ENCODE measurements at regions not wholly inside any gene's neighbourhood (a gene's known extent, or its start where the extent isn't known, plus 50 kb on each side); places are given as distances from the start of the nearest gene placed in this dataset.

DNA sequence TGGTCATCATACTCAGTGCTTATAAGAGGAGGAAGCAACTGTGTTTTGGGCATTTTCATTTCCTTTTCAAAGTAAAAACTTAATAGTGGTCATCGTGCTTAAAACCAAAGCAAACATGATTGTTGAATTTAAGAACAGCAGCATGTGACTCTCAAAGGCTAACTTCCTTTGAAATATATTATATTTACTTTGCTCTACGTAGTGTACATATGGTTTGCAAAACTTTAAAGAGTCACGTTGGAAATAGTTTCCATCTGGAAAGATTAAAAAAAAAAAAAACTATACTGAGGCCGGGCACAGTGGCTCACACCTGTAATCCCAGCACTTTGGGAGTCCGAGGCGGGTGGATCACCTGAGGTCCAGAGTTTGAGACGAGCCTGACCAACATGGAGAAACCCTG, 367.9 kb upstream of the BCHE start:
- Histone ChIP-seq H3K4me3 (no peak overlapping the region), H3K9me3 (ENCODE audit: low read depth) (no peaks in the 10 kb centered on the region), H3K27ac (no peak overlapping the region), H3K27me3 (replicated peaks; ENCODE audit: insufficient read depth) (no peaks in the 10 kb centered on the region), H3K79me2 (ENCODE audit: insufficient read depth) (no peaks in the 10 kb centered on the region), H3K4me2 (ENCODE audit: unreplicated experiment) (no peak overlapping the region), H2AFZ (no peak overlapping the region), H3K9me2 (ENCODE audit: insufficient read depth) (no peaks in the 10 kb centered on the region), H3K36me3 (ENCODE audit: low read depth) (no peaks in the 10 kb centered on the region), H3K4me1 (ENCODE audit: insufficient read depth) (no peaks in the 10 kb centered on the region), H3F3A (ENCODE audit: insufficient read depth) (no peaks in the 10 kb centered on the region), H3K9ac (no peak overlapping the region), H4K20me1 (ENCODE audit: insufficient read depth) (no peaks in the 10 kb centered on the region)
- DNase-seq: no peak
- WGBS, 2 experiments (ENCODE audit: low coverage in 1 of 2, low lambda C conversion rate in 2 of 2, missing lambda C conversion rate in 2 of 2): 4 to 8% methylated on average over 7 of the region's 7 CpGs
- in situ Hi-C loops (cut with MboI): no loop called here
- no peak for TF ChIP-seq EZH2phosphoT487 (IDR thresholded peaks at IDR 0.05; ENCODE audit: insufficient read depth, low read depth)
- no peak for TF ChIP-seq EZH2 (IDR thresholded peaks at IDR 0.05; ENCODE audit: insufficient read depth, poor library complexity, severe bottlenecking)

DNA sequence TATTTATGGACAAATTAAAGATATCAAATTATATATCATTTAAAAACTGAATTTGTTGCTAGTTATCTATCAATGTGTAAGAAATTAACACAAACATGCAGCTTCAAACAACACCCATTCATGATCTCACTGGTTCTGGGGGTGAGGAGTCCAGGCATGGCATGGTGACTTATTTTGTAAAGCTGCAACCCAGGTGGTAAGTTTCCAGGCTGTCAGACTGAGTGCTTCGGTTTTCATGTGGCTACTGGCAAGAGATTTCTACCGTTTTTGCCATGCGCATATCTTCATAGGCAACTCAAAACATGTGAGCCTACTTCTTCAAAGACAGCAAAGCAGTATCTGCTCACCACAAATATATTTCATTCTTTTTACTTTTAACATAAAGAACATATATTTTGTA, 364.3 kb upstream of the BCHE start:
- no peaks in the 10 kb centered on the region for H3K27me3 ChIP-seq (replicated peaks; ENCODE audit: insufficient read depth)
- H3K79me2 ChIP-seq (ENCODE audit: insufficient read depth): no peaks in the 10 kb centered on the region
- H3K4me3 ChIP-seq: no peak overlapping the region
- WGBS, 2 experiments (ENCODE audit: low coverage in 1 of 2, low lambda C conversion rate in 2 of 2, missing lambda C conversion rate in 2 of 2): 16 to 17% methylated on average over 3 of the region's 3 CpGs
- no peak for DNase-seq
- H3F3A ChIP-seq (ENCODE audit: insufficient read depth): no peaks in the 10 kb centered on the region
- no peak overlapping the region for H3K4me2 ChIP-seq (ENCODE audit: unreplicated experiment)
- H3K9me3 ChIP-seq (ENCODE audit: low read depth): no peaks in the 10 kb centered on the region
- H3K9ac ChIP-seq: no peak overlapping the region
- H2AFZ ChIP-seq: no peak overlapping the region
- H4K20me1 ChIP-seq (ENCODE audit: insufficient read depth): no peaks in the 10 kb centered on the region
- no peak overlapping the region for H3K27ac ChIP-seq
- TF ChIP-seq EZH2 (IDR thresholded peaks at IDR 0.05; ENCODE audit: insufficient read depth, poor library complexity, severe bottlenecking): no peak
- no peak for TF ChIP-seq EZH2phosphoT487 (IDR thresholded peaks at IDR 0.05; ENCODE audit: insufficient read depth, low read depth)
- H3K36me3 ChIP-seq (ENCODE audit: low read depth): no peaks in the 10 kb centered on the region
- H3K9me2 ChIP-seq (ENCODE audit: insufficient read depth): no peaks in the 10 kb centered on the region
- H3K4me1 ChIP-seq (ENCODE audit: insufficient read depth): no peaks in the 10 kb centered on the region
- in situ Hi-C loops (cut with MboI): no loop called here

DNA sequence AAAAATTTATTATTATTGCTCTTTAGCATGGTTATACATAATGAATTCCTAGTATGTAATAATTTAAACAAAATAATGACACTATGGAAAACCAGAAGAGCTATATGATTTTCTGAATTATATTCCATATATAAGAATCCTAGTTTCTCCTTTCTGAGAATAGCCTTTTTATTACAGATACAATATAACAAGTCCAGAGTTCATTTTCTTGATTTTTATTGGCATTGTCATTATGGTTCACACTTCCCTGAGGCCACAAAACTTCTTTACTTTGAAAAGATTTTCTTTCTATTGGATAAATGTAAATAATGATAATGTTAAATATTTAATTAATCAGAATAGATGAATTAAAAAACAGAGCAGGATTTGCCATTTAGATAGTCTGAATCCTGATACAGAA, 362.3 kb upstream of the BCHE start:
- H3K9me2 ChIP-seq (ENCODE audit: insufficient read depth): no peaks in the 10 kb centered on the region
- no peaks in the 10 kb centered on the region for H3K27me3 ChIP-seq (replicated peaks; ENCODE audit: insufficient read depth)
- H3F3A ChIP-seq (ENCODE audit: insufficient read depth): no peaks in the 10 kb centered on the region
- H3K4me3 ChIP-seq: no peak overlapping the region
- H3K79me2 ChIP-seq (ENCODE audit: insufficient read depth): no peaks in the 10 kb centered on the region
- no peak overlapping the region for H3K9ac ChIP-seq
- no peaks in the 10 kb centered on the region for H3K9me3 ChIP-seq (ENCODE audit: low read depth)
- H3K36me3 ChIP-seq (ENCODE audit: low read depth): no peaks in the 10 kb centered on the region
- no peak for TF ChIP-seq EZH2phosphoT487 (IDR thresholded peaks at IDR 0.05; ENCODE audit: insufficient read depth, low read depth)
- no peak for TF ChIP-seq EZH2 (IDR thresholded peaks at IDR 0.05; ENCODE audit: insufficient read depth, poor library complexity, severe bottlenecking)
- in situ Hi-C loops (cut with MboI): no loop called here
- DNase-seq: no peak
- H2AFZ ChIP-seq: no peak overlapping the region
- no peak overlapping the region for H3K27ac ChIP-seq
- H3K4me1 ChIP-seq (ENCODE audit: insufficient read depth): no peaks in the 10 kb centered on the region
- no peaks in the 10 kb centered on the region for H4K20me1 ChIP-seq (ENCODE audit: insufficient read depth)
- H3K4me2 ChIP-seq (ENCODE audit: unreplicated experiment): no peak overlapping the region

DNA sequence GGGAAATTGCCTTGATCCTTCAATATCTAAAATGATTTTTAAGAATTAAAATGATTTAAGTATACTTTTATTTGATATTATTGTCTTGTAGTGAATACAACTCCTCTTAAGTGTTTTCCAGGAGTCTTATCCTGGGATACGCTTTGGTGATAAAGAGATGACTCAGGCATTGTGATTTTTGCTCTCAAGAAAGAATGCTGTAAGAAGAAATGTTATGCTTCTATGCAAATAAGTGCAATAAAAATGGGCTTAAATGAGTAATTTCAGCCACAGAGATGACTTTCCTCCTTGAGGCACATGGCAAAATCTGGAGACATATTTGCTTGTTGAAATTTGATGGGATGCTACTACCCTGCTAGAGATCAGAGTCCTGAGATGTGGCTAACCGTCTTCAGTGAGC, 358.6 kb upstream of the BCHE start:
- Histone ChIP-seq H3F3A (ENCODE audit: insufficient read depth) (no peaks in the 10 kb centered on the region), H3K27me3 (replicated peaks; ENCODE audit: insufficient read depth) (no peaks in the 10 kb centered on the region), H3K9me2 (ENCODE audit: insufficient read depth) (no peaks in the 10 kb centered on the region), H3K79me2 (ENCODE audit: insufficient read depth) (no peaks in the 10 kb centered on the region), H3K4me1 (ENCODE audit: insufficient read depth) (no peaks in the 10 kb centered on the region), H3K9me3 (ENCODE audit: low read depth) (no peaks in the 10 kb centered on the region), H3K36me3 (ENCODE audit: low read depth) (no peaks in the 10 kb centered on the region), H4K20me1 (ENCODE audit: insufficient read depth) (no peaks in the 10 kb centered on the region), H3K4me3 (no peak overlapping the region), H2AFZ (no peak overlapping the region), H3K9ac (no peak overlapping the region), H3K4me2 (ENCODE audit: unreplicated experiment) (no peak overlapping the region), H3K27ac (no peak overlapping the region)
- TF ChIP-seq EZH2phosphoT487 (IDR thresholded peaks at IDR 0.05; ENCODE audit: insufficient read depth, low read depth) (no peak), EZH2 (IDR thresholded peaks at IDR 0.05; ENCODE audit: insufficient read depth, poor library complexity, severe bottlenecking) (no peak)
- no peak for DNase-seq
- in situ Hi-C loops (cut with MboI): no loop called here
- 28 to 36% methylated on average over 2 of the region's 2 CpGs for whole genome bisulfite sequencing, 2 experiments (ENCODE audit: low coverage in 1 of 2, low lambda C conversion rate in 2 of 2, missing lambda C conversion rate in 2 of 2)

DNA sequence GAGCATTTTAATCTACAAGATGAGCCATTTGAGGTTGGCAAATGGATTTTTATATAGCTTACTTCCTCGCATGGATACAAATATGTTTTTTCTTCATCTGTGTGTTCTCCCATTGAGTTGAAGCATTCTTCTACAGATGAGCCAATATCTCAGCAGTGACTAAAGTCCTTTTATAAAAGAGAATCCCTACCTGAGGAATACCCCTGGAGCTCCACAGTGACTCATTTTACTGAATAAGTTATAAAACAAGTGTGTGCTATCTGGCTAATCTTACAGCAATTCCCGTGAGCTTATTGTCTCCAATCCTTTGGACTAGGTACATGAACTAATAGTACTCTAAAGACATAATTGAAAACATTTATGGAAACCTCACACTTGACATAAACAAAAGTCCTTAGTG, 354.2 kb upstream of the BCHE start:
- DNase-seq: no peak
- Histone ChIP-seq H3K9me2 (ENCODE audit: insufficient read depth) (no peaks in the 10 kb centered on the region), H3K79me2 (ENCODE audit: insufficient read depth) (no peaks in the 10 kb centered on the region), H3K9me3 (ENCODE audit: low read depth) (no peaks in the 10 kb centered on the region), H3F3A (ENCODE audit: insufficient read depth) (no peaks in the 10 kb centered on the region), H2AFZ (no peak overlapping the region), H4K20me1 (ENCODE audit: insufficient read depth) (no peaks in the 10 kb centered on the region), H3K9ac (no peak overlapping the region), H3K4me1 (ENCODE audit: insufficient read depth) (no peaks in the 10 kb centered on the region), H3K27ac (no peak overlapping the region), H3K36me3 (ENCODE audit: low read depth) (no peaks in the 10 kb centered on the region), H3K4me2 (ENCODE audit: unreplicated experiment) (no peak overlapping the region), H3K4me3 (no peak overlapping the region), H3K27me3 (replicated peaks; ENCODE audit: insufficient read depth) (no peaks in the 10 kb centered on the region)
- TF ChIP-seq EZH2 (IDR thresholded peaks at IDR 0.05; ENCODE audit: insufficient read depth, poor library complexity, severe bottlenecking) (no peak), EZH2phosphoT487 (IDR thresholded peaks at IDR 0.05; ENCODE audit: insufficient read depth, low read depth) (no peak)
- in situ Hi-C loops (cut with MboI): no loop called here
- WGBS, 2 experiments (ENCODE audit: low coverage in 1 of 2, low lambda C conversion rate in 2 of 2, missing lambda C conversion rate in 2 of 2): 15 to 23% methylated on average over 2 of the region's 2 CpGs
